ENCODE measurements at regions not wholly inside any gene's neighbourhood (a gene's known extent, or its start where the extent isn't known, plus 50 kb on each side); places are given as distances from the start of the nearest gene placed in this dataset.

DNA sequence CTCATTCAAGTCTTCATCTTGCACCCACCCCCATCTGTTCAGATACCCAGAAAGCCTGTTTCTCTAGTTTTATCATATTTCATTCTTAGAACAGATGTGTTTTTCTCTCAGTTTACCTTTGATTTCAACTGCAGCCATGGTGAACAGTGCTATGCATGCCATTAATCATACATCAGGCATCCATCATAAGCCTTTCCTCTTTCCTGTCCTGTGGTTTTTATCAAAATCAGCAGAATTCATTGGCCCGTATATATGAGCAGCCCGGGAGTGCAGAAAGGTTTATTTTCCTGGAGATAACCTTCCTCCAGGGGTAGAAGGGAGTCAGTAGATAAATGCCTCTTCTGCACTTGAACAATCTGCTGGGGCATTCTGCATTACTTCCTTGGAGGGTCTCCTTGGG lies 65.7 kb downstream of the IL21 start:
- Mint-ChIP-seq H3K4me1 (ENCODE audit: low read depth in 2 of 2) (no peaks in the 10 kb centered on the region), H3K27me3 (no peaks in the 10 kb centered on the region), H3K4me3 (no peak overlapping the region), H3K9me3 (peaks cover 0 to 2% of the 10 kb centered on the region in 2 donors), H3K27ac (no peak overlapping the region), H3K36me3 (ENCODE audit: insufficient read depth) (no peaks in the 10 kb centered on the region)
- DNase-seq (no peak), ATAC-seq (replicated peaks) (no peak)

GRCh38 chr4:122553432-122553831 lies 67.4 kb downstream of the IL21 start:
- Mint-ChIP-seq H3K27me3 (no peaks in the 10 kb centered on the region), H3K4me1 (ENCODE audit: low read depth in 2 of 2) (no peaks in the 10 kb centered on the region), H3K27ac (no peak overlapping the region), H3K9me3 (no peaks in the 10 kb centered on the region), H3K36me3 (ENCODE audit: insufficient read depth) (no peaks in the 10 kb centered on the region), H3K4me3 (no peak overlapping the region)
- no peak for ATAC-seq (replicated peaks)
- no peak for DNase-seq

GRCh38 chr4:122552898-122553297 lies 68.0 kb downstream of the IL21 start:
- Mint-ChIP-seq H3K4me1 (ENCODE audit: low read depth in 2 of 2) (no peaks in the 10 kb centered on the region), H3K27me3 (no peaks in the 10 kb centered on the region), H3K36me3 (ENCODE audit: insufficient read depth) (no peaks in the 10 kb centered on the region), H3K27ac (no peak overlapping the region), H3K4me3 (no peak overlapping the region), H3K9me3 (no peaks in the 10 kb centered on the region)
- no peak for DNase-seq
- no peak for ATAC-seq (replicated peaks)

GRCh38 chr4:122548886-122549630 lies 71.8 kb downstream of the IL21 start:
- Mint-ChIP-seq H3K27me3 (no peaks in the 10 kb centered on the region), H3K27ac (no peak overlapping the region), H3K4me3 (no peak overlapping the region), H3K36me3 (ENCODE audit: insufficient read depth) (no peaks in the 10 kb centered on the region), H3K9me3 (no peaks in the 10 kb centered on the region), H3K4me1 (ENCODE audit: low read depth in 2 of 2) (no peaks in the 10 kb centered on the region)
- ATAC-seq (replicated peaks) (no peak), DNase-seq (no peak)

GRCh38 chr4:122548452-122548851 lies 72.4 kb downstream of the IL21 start:
- DNase-seq (no peak), ATAC-seq (replicated peaks) (no peak)
- Mint-ChIP-seq H3K27me3 (no peaks in the 10 kb centered on the region), H3K4me1 (ENCODE audit: low read depth in 2 of 2) (no peaks in the 10 kb centered on the region), H3K9me3 (no peaks in the 10 kb centered on the region), H3K36me3 (ENCODE audit: insufficient read depth) (no peaks in the 10 kb centered on the region), H3K4me3 (no peak overlapping the region), H3K27ac (no peak overlapping the region)

DNA sequence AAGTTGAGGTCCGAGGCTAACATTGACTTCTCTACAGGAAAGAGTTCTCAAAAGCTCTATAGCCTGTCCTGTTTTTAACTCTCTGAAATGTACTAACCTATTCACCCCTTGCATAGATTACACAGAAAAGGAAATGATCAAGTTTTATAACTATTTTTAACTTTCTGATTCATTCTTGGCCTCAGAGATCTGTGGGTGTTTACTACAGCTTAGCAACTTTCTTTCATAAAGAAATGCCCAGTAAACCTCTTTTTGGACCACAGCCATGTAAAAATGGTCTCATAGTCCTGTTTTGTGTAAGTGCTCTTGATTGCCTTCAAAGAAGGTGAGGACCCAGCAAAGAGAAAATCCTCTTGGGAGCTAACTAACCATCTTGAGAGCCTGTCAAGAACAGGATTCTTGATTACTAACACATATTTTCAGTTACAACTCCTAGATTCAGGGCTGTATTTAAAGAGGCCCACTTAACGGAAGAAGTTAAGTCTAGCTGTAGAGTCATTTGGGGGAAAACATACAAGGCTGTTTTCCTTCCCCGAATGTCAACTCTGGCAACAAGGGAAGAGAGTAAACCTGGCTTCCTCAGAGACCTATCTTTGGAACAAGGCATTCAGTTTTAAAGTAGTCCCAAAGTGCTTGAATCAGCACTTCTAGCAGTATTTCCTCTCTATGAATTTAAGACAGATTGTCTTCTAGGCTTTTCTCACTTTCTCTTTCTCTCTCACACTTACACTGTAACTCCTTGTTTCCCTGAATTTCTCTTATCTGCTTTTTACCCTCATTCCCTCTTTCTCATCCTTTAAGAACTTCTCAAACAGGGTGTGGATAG lies 78.2 kb downstream of the IL21 start:
- Mint-ChIP-seq H3K4me1 (ENCODE audit: low read depth in 2 of 2) (peaks cover 12 to 16% of the 10 kb centered on the region in 2 donors), H3K27me3 (no peaks in the 10 kb centered on the region), H3K36me3 (ENCODE audit: insufficient read depth) (no peaks in the 10 kb centered on the region), H3K9me3 (no peaks in the 10 kb centered on the region), H3K27ac (peak overlapping the region in 1 of 2 donors; percentile 25), H3K4me3 (no peak overlapping the region)
- DNase-seq: no peak
- peak; percentile 16 for ATAC-seq (replicated peaks)

- Mint-ChIP-seq H3K4me3 (no peak overlapping the region), H3K36me3 (ENCODE audit: insufficient read depth) (no peaks in the 10 kb centered on the region), H3K4me1 (ENCODE audit: low read depth in 2 of 2) (peaks cover 12 to 16% of the 10 kb centered on the region in 2 donors), H3K27ac (no peak overlapping the region), H3K9me3 (no peaks in the 10 kb centered on the region), H3K27me3 (no peaks in the 10 kb centered on the region)
- ATAC-seq (replicated peaks) (no peak), DNase-seq (no peak)
Observed at GRCh38 chr4:122541996-122542395, 78.9 kb downstream of the IL21 start.

DNA sequence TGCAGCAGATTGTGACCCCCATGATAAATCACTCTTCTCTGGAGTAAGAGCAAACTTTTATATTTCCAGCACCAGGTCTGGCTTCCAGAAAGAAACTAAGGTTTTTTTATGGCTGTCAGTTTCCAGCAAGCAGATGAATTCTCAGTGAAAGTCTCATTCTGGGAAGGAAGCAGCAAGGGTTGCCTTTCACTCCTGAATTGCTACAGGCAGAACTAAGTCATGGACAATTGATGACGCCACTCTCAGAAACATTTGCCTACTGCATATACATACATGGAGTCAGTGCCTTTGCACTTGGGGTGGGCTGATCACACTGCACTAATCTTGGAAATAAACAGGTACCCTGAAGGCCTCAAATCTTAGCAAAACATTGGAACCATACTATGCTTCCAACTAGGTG lies 80.0 kb downstream of the IL21 start:
- Mint-ChIP-seq H3K27ac (peak overlapping the region in 1 of 2 donors; percentile 58), H3K9me3 (no peaks in the 10 kb centered on the region), H3K36me3 (ENCODE audit: insufficient read depth) (no peaks in the 10 kb centered on the region), H3K4me1 (ENCODE audit: low read depth in 2 of 2) (peaks cover 12 to 16% of the 10 kb centered on the region in 2 donors), H3K27me3 (no peaks in the 10 kb centered on the region), H3K4me3 (no peak overlapping the region)
- DNase-seq: no peak
- ATAC-seq (replicated peaks): no peak

- peaks cover 12 to 16% of the 10 kb centered on the region in 2 donors for H3K4me1 Mint-ChIP-seq (ENCODE audit: low read depth in 2 of 2)
- ATAC-seq (replicated peaks): peak; percentile 91
Observed at GRCh38 chr4:122539861-122540465, 80.9 kb downstream of the IL21 start.

GRCh38 chr4:122537388-122538135 lies 81.0 kb upstream of the IL2 start:
- H3K4me1 Mint-ChIP-seq (ENCODE audit: low read depth in 2 of 2): peaks cover 14 to 19% of the 10 kb centered on the region in 2 donors
- no peaks in the 10 kb centered on the region for H3K9me3 Mint-ChIP-seq
- no peaks in the 10 kb centered on the region for H3K36me3 Mint-ChIP-seq (ENCODE audit: insufficient read depth)
- DNase-seq: no peak
- ATAC-seq (replicated peaks): no peak
- H3K27me3 Mint-ChIP-seq: no peaks in the 10 kb centered on the region
- H3K4me3 Mint-ChIP-seq: no peak overlapping the region
- H3K27ac Mint-ChIP-seq: no peak overlapping the region

More at GRCh38 chr4:122539861-122540465, 80.9 kb downstream of the IL21 start:
- Mint-ChIP-seq H3K9me3 (no peaks in the 10 kb centered on the region), H3K27ac (peak overlapping the region in 1 of 2 donors; percentile 58), H3K36me3 (ENCODE audit: insufficient read depth) (no peaks in the 10 kb centered on the region), H3K27me3 (no peaks in the 10 kb centered on the region), H3K4me3 (peak overlapping the region in 1 of 2 donors; percentile 23)
- DNase-seq: no peak

DNA sequence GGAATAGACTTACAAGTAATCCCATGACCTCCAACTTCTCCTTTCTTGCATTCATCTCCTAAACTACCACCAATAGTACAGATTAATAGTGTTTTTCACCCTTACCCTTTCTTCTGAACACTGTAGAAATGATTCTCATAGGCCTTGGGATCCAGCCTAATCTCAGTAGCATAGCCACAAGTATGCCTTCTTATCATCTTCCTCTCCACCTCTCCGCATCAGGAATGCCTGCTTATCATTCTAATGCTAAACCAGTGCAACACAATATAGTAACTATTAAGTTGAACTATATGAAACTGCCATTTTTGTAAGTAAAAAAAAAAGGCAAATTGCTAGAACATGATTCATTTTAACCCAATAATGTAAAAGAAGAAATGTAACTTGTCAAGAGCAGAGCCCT lies 79.5 kb upstream of the IL2 start:
- ATAC-seq (replicated peaks): no peak
- no peak for DNase-seq
- Mint-ChIP-seq H3K9me3 (no peaks in the 10 kb centered on the region), H3K27me3 (peaks cover 0 to 2% of the 10 kb centered on the region in 2 donors), H3K4me1 (ENCODE audit: low read depth in 2 of 2) (peaks cover 8 to 19% of the 10 kb centered on the region in 2 donors), H3K27ac (no peak overlapping the region), H3K36me3 (ENCODE audit: insufficient read depth) (no peaks in the 10 kb centered on the region), H3K4me3 (no peak overlapping the region)

- Mint-ChIP-seq H3K4me1 (ENCODE audit: low read depth in 2 of 2) (peaks cover 5 to 10% of the 10 kb centered on the region in 2 donors), H3K4me3 (no peak overlapping the region), H3K27ac (no peak overlapping the region), H3K9me3 (no peaks in the 10 kb centered on the region), H3K27me3 (peaks cover 0 to 5% of the 10 kb centered on the region in 2 donors), H3K36me3 (ENCODE audit: insufficient read depth) (no peaks in the 10 kb centered on the region)
- DNase-seq (no peak), ATAC-seq (replicated peaks) (no peak)
Observed at GRCh38 chr4:122534776-122535175, 78.3 kb upstream of the IL2 start.

DNA sequence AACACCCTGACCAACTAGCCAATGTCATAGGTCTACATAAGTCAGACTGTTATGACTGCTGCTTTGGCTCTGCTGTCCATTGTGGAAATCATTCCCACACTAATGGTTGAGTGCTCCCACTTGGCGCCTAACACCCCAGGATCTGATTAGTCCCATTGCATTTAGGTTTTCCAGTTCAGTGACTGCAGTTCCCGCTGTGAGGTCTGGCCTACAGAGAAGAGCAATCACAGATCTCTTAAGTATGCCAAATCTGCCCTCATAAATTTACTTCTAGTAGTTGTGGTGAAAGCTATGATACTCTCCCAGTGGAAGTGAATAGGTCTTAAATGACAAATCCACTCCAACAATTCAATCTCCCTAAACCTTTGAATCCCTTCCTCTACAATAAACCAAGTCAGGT lies 77.3 kb upstream of the IL2 start:
- Mint-ChIP-seq H3K9me3 (no peaks in the 10 kb centered on the region), H3K4me3 (no peak overlapping the region), H3K36me3 (ENCODE audit: insufficient read depth) (no peaks in the 10 kb centered on the region), H3K27me3 (peaks cover 0 to 5% of the 10 kb centered on the region in 2 donors), H3K4me1 (ENCODE audit: low read depth in 2 of 2) (peaks cover 2 to 6% of the 10 kb centered on the region in 2 donors), H3K27ac (no peak overlapping the region)
- ATAC-seq (replicated peaks): no peak
- no peak for DNase-seq
